Activated T-helper 2 cell treated with anti-CD3 and anti-CD28 coated beads, Interferon-gamma antibody, Interleukin-2, Interleukin-4, amounts not matched to agents 10 μg/mL and 5 μg/mL and 100 μg/mL, durations not matched to agents 14 hours and 24 hours and 36 hours (primary cell): ENCODE measurements at regions not wholly inside any gene's neighbourhood (a gene's known extent, or its start where the extent isn't known, plus 50 kb on each side); places are given as distances from the start of the nearest gene placed in this dataset.

Experiments used
- DNase-seq: peaks from one replicate; pipeline ENCODE4 v3.0.0; 2021; ENCODE audit warnings: low spot score
- H3K27ac Mint-ChIP-seq: one replicate; pipeline ENCODE4 v1.8.0; 2021; ENCODE audit warnings: mixed read lengths
- H3K27me3 Mint-ChIP-seq: one replicate; pipeline ENCODE4 v1.8.0; 2021; ENCODE audit warnings: low read depth, mixed read lengths
- H3K36me3 Mint-ChIP-seq: one replicate; pipeline ENCODE4 v1.8.0; 2021; ENCODE audit warnings: low read depth, mixed read lengths
- H3K4me1 Mint-ChIP-seq: one replicate; pipeline ENCODE4 v1.8.0; 2021; ENCODE audit warnings: low read depth, mixed read lengths
- H3K4me3 Mint-ChIP-seq: one replicate; pipeline ENCODE4 v1.8.0; 2021; ENCODE audit warnings: low read depth, mild to moderate bottlenecking, moderate library complexity, mixed read lengths
- H3K9me3 Mint-ChIP-seq: one replicate; pipeline ENCODE4 v1.8.0; 2021; ENCODE audit warnings: mixed read lengths
- intact Hi-C: fragments of 100-400 bp; cut with micrococcal nuclease; formaldehyde crosslinking; loops from one replicate; pipeline ENCODE4 v1.15.1; 2023

GRCh38 chr4:138899999-138900398, 115.6 kb upstream of the NOCT start:
- H3K27ac Mint-ChIP-seq: no peak overlapping the region
- no peak for DNase-seq
- intact Hi-C loops: no loop called here
- no peak overlapping the region for H3K4me3 Mint-ChIP-seq
- H3K36me3 Mint-ChIP-seq: no peaks in the 10 kb centered on the region
- H3K4me1 Mint-ChIP-seq: peaks cover 7% of the 10 kb centered on the region
- peaks cover 11% of the 10 kb centered on the region for H3K27me3 Mint-ChIP-seq
- H3K9me3 Mint-ChIP-seq: no peaks in the 10 kb centered on the region

DNA sequence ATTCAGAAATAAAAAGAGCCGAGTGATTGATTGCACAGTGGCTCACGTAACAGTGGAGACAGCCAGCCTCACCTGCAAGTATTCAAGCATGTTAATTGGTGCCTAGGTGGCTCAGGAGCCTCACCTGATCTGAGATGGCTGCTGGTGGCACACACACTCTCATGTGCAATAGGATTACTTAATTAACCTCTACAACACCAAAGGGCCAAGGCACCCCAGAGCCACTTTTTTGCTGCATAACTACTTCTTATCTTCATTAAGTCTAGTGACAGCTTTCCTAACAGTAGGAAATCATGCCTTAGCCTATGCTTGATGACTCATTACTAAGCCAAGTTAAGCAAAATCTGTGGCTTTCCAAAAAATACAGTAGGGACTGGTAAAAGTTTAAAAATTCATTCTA, 117.3 kb upstream of the NOCT start:
- DNase-seq: no peak
- peaks cover 14% of the 10 kb centered on the region for H3K27me3 Mint-ChIP-seq
- H3K36me3 Mint-ChIP-seq: no peaks in the 10 kb centered on the region
- peaks cover 8% of the 10 kb centered on the region for H3K4me1 Mint-ChIP-seq
- no peak overlapping the region for H3K4me3 Mint-ChIP-seq
- intact Hi-C loops: no loop called here
- H3K27ac Mint-ChIP-seq: no peak overlapping the region
- no peaks in the 10 kb centered on the region for H3K9me3 Mint-ChIP-seq

DNA sequence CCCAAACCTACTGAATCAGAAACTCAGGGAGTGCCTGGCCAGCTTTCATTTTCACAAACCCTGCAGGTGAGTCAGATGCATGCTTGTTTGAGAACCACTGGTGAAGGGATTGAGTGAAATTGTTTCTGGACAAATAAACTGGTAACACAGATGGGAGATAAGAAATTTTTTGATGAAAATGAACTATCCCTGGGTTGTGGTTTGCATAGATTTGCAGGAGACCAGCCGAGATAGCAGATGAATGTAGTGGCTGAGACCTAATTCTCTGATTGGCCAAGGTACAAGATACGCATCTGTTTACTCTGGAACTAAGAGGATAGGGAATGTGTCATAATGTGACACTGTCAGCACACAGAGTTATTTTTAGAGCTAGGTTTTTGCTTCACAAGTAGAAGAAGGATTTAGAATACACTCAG, 117.8 kb upstream of the NOCT start:
- Mint-ChIP-seq H3K27me3 (peaks cover 14% of the 10 kb centered on the region), H3K36me3 (no peaks in the 10 kb centered on the region), H3K4me3 (no peak overlapping the region), H3K4me1 (peaks cover 8% of the 10 kb centered on the region), H3K9me3 (no peaks in the 10 kb centered on the region), H3K27ac (no peak overlapping the region)
- intact Hi-C loops: no loop called here
- no peak for DNase-seq

DNA sequence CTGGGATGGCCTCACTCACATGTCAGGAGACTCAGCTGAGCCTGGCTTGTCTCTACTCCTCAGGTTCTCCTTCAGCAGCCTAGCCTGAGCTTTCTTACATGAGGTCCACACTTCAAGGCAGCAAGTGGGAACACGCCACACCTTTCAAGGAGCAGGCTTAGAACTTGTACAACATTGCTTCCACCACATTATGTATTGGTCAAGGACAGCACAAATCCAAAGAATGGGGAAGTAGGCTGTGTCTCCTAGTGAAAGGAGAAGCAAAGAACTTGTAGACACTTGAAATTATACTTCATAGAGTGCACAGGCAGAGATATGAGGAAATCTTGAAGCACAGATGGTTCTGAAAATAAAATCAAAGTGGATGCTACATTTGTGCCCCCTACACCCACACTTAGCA, 120.9 kb upstream of the NOCT start:
- intact Hi-C loops: no loop called here
- H3K9me3 Mint-ChIP-seq: no peaks in the 10 kb centered on the region
- peaks cover 14% of the 10 kb centered on the region for H3K4me1 Mint-ChIP-seq
- no peak overlapping the region for H3K4me3 Mint-ChIP-seq
- H3K36me3 Mint-ChIP-seq: no peaks in the 10 kb centered on the region
- no peak for DNase-seq
- H3K27ac Mint-ChIP-seq: no peak overlapping the region
- peaks cover 15% of the 10 kb centered on the region for H3K27me3 Mint-ChIP-seq

DNA sequence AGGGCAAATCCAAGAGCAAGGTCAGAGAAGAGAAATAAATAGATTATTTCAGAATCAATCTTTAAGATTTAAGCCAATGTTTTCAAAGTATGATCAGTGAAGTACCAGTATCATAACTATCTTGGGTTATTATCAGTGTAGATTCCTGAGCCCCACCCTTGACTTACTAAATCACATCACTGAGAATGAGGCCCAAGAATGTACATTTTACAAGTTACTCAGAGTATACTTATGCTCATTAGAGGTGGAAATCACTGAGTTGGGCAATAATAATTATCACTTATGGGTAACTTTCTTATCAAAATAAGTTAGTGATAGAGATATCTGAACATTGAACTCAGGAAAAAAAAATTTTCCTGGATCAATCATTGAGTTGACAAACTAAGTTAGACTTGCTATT, 121.6 kb upstream of the NOCT start:
- no peaks in the 10 kb centered on the region for H3K9me3 Mint-ChIP-seq
- intact Hi-C loops: no loop called here
- peaks cover 14% of the 10 kb centered on the region for H3K4me1 Mint-ChIP-seq
- DNase-seq: no peak
- H3K4me3 Mint-ChIP-seq: no peak overlapping the region
- no peaks in the 10 kb centered on the region for H3K36me3 Mint-ChIP-seq
- H3K27me3 Mint-ChIP-seq: peaks cover 15% of the 10 kb centered on the region
- H3K27ac Mint-ChIP-seq: no peak overlapping the region

DNA sequence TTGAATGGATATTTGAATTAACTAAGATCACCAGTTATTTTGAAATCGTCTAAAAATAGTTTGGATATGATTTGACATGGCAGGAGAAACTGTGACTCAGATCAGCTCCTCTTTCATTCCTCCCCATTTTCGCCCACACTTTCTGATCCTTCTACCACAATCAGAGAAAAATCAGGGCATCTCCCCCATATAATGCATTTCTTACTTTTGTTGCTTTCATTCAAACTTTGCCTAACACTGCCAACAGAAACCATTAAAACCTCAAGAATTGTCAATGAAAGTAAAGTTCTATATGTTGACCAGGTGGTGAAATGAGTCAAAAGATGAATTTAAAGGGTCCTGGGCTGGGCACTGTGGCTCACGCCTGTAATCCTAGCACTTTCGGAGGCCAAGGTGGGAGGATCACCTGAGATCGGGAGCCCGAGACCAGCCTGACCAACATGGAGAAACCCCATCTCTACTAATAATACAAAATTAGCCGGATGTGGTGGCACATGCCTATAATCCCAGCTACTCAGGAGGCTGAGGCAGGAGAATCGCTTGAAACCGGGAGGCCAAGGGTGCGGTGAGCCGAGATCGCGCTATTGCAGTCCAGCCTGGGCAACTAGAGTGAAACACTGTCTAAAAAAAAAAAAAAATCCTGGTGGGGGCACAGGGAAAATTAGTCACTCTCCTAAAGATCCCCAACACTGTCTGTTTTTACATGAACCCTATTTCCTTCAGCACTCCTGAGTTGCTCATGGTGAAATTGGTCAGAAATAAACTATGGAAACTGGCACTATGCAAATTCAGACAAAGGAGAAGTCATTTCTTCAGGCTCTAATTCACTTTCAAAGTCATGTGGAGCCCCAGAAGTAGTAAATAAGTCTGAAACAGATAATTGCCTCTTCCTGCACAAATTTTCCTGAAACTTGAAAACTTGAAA, 122.8 kb upstream of the NOCT start:
- Mint-ChIP-seq H3K36me3 (no peaks in the 10 kb centered on the region), H3K27me3 (peaks cover 15% of the 10 kb centered on the region), H3K27ac (no peak overlapping the region), H3K4me3 (no peak overlapping the region), H3K9me3 (no peaks in the 10 kb centered on the region), H3K4me1 (peaks cover 10% of the 10 kb centered on the region)
- intact Hi-C loops: no loop called here
- DNase-seq: no peak

- intact Hi-C loops: no loop called here
- Mint-ChIP-seq H3K9me3 (no peaks in the 10 kb centered on the region), H3K27me3 (peaks cover 15% of the 10 kb centered on the region), H3K4me3 (no peak overlapping the region), H3K36me3 (no peaks in the 10 kb centered on the region), H3K4me1 (peaks cover 8% of the 10 kb centered on the region), H3K27ac (no peak overlapping the region)
- no peak for DNase-seq
Observed at GRCh38 chr4:138891631-138892031, 124.0 kb upstream of the NOCT start.

DNA sequence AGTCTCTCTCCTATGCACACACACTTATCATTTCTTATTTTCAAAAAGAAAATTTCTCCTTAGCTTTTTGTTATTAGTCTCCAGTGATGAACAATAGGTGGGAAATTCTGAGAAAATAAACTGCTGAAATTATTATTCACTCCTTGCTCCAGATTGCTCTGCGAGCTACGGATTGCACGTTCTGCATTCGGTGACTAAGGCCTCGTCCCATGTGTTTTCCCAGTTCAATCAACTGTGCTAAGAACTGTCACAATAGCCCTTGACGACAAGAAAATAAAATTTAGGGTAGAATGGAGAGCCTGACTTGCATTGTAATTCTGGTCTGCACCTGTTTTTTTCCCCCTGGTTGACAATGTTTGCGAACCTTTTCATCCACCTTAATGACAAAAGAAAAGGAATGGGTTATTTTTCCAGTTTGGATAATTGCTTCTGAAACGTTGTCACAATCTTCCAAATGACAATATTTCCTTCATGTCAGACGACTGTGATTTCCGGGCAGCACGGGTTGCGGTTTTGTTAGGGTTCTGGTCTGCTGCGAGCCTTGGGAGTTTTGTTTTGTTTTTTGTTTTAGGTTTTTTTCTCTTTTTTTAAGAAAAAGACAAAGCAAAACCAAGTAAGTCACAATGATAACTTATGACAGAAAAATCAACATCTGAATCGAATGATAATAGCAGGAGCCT, 124.5 kb upstream of the NOCT start:
- DNase-seq: no peak
- no peak overlapping the region for H3K4me3 Mint-ChIP-seq
- intact Hi-C loops: no loop called here
- H3K27ac Mint-ChIP-seq: no peak overlapping the region
- H3K9me3 Mint-ChIP-seq: no peaks in the 10 kb centered on the region
- peaks cover 14% of the 10 kb centered on the region for H3K27me3 Mint-ChIP-seq
- H3K36me3 Mint-ChIP-seq: no peaks in the 10 kb centered on the region
- H3K4me1 Mint-ChIP-seq: peaks cover 8% of the 10 kb centered on the region

DNA sequence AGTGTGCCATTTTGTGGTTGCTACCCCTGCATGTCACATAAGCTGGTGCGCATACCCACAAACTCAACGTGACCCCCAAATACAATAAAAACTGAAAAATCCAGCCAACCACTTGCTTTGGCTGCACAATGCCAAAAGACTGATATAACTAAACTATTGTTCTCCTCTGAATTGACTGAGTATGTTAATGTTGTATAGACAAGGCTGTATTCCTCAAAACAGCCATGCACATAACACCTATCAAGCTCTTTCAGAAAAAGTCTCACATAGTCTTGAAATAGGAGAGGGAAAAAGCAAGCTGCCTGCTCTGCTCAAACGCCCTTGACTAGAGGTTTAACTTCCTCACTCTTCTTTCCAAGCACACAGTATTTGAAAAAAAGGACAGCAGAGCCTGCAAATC, 126.4 kb upstream of the NOCT start:
- intact Hi-C loops: no loop called here

GRCh38 chr4:138887741-138888140, 127.8 kb upstream of the NOCT start:
- H3K36me3 Mint-ChIP-seq: no peaks in the 10 kb centered on the region
- H3K4me1 Mint-ChIP-seq: peaks cover 6% of the 10 kb centered on the region
- no peak for DNase-seq
- H3K9me3 Mint-ChIP-seq: no peaks in the 10 kb centered on the region
- H3K4me3 Mint-ChIP-seq: no peak overlapping the region
- H3K27me3 Mint-ChIP-seq: peaks cover 6% of the 10 kb centered on the region
- H3K27ac Mint-ChIP-seq: no peak overlapping the region
- intact Hi-C loops: no loop called here

More for the DNA sequence above, 126.4 kb upstream of the NOCT start:
- no peak for DNase-seq
- Mint-ChIP-seq H3K27me3 (peaks cover 10% of the 10 kb centered on the region), H3K4me1 (peaks cover 8% of the 10 kb centered on the region), H3K36me3 (no peaks in the 10 kb centered on the region), H3K27ac (no peak overlapping the region), H3K9me3 (no peaks in the 10 kb centered on the region), H3K4me3 (no peak overlapping the region)

DNA sequence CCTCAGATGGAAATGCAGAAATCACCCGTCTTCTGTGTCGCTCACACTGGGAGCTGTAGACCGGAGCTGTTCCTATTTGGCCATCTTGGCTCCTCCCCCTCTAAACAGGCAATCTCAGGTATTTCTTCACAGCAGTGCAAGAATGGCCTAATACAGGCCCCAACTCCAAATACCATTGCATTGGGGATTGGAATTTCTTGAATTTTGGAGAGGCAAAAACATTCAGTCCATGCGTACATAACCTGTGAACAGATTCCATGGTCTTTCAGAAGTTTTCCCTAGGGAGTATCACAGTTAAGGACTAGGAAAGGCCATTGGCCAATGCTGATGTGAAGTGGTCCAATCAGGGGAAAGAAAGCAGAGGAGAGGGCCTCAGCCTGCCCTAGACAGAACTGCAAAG, 128.2 kb upstream of the NOCT start:
- no peak overlapping the region for H3K4me3 Mint-ChIP-seq
- DNase-seq: no peak
- H3K4me1 Mint-ChIP-seq: peaks cover 2% of the 10 kb centered on the region
- H3K27ac Mint-ChIP-seq: no peak overlapping the region
- intact Hi-C loops: no loop called here
- no peaks in the 10 kb centered on the region for H3K36me3 Mint-ChIP-seq
- no peaks in the 10 kb centered on the region for H3K9me3 Mint-ChIP-seq
- H3K27me3 Mint-ChIP-seq: peaks cover 4% of the 10 kb centered on the region

DNA sequence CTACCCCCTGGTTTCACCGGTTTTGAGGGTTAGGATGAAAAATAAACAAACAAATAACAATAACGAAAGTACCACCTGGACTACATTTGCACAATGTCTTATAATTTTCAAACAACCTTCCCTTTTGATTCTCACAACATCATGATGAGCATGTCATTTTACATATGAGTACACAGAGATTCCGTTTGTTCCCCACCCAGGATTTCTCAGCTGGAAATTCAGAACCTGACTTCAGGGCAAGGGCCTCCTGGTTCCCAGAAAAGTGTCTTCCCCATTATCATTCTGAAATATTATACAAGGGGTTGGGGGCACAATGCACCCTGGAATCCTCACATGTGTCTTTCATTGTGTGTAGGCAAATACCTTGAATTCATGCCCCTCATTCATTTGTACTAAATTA, 135.8 kb upstream of the NOCT start:
- intact Hi-C loops: loop anchor here (10.0 kb wide), 2 partner anchors 195 to 845 kb away; no protein-coding TSS in a partner anchor

More for the DNA sequence above, 135.8 kb upstream of the NOCT start:
- H3K4me1 Mint-ChIP-seq: no peaks in the 10 kb centered on the region
- H3K27ac Mint-ChIP-seq: no peak overlapping the region
- no peak for DNase-seq
- no peak overlapping the region for H3K4me3 Mint-ChIP-seq
- no peaks in the 10 kb centered on the region for H3K9me3 Mint-ChIP-seq
- H3K36me3 Mint-ChIP-seq: no peaks in the 10 kb centered on the region
- peaks cover 2% of the 10 kb centered on the region for H3K27me3 Mint-ChIP-seq
